Osteoblast (primary cell): ENCODE measurements at regions not wholly inside any gene's neighbourhood (a gene's known extent, or its start where the extent isn't known, plus 50 kb on each side); places are given as distances from the start of the nearest gene placed in this dataset.

Experiments
- DNase-seq: peaks from one replicate; pipeline ENCODE4 v3.0.0; 2011; ENCODE audit warnings: low spot score, mixed read lengths; ENCODE audit not compliant: insufficient read length; ENCODE audit errors: missing footprints
- H2AFZ ChIP-seq: 2 replicates; pipeline ENCODE4 v1.6.0; 2011; ENCODE audit warnings: mild to moderate bottlenecking, low read length
- H3K27ac ChIP-seq: 2 replicates; pipeline ENCODE4 v1.5.1; 2011; ENCODE audit warnings: mild to moderate bottlenecking, low read depth, low read length, moderate library complexity
- H3K27me3 ChIP-seq: 2 replicates; pipeline ENCODE4 v1.6.0; 2012; ENCODE audit warnings: mild to moderate bottlenecking, control low read depth, inconsistent platforms, low read length, moderate library complexity; ENCODE audit not compliant: insufficient read depth
- H3K36me3 ChIP-seq: 2 replicates; pipeline ENCODE4 v1.5.1; 2011; ENCODE audit warnings: mild to moderate bottlenecking, low read length, control low read depth, moderate library complexity; ENCODE audit not compliant: insufficient read depth
- H3K4me1 ChIP-seq: 2 replicates; pipeline ENCODE4 v1.5.1; 2011; ENCODE audit warnings: mild to moderate bottlenecking, low read length, control low read depth, moderate library complexity; ENCODE audit not compliant: insufficient read depth
- H3K4me2 ChIP-seq: 2 replicates; pipeline ENCODE4 v1.6.0; 2011; ENCODE audit warnings: mild to moderate bottlenecking, low read length; ENCODE audit not compliant: insufficient read depth
- H3K4me3 ChIP-seq: fragments of 200-600 bp; sonication (generic); 3 replicates; pipeline ENCODE4 v1.5.1; 2012; ENCODE audit warnings: mild to moderate bottlenecking, low read length, inconsistent platforms; ENCODE audit not compliant: insufficient read depth
- H3K79me2 ChIP-seq: 2 replicates; pipeline ENCODE4 v1.6.0; 2012; ENCODE audit warnings: mild to moderate bottlenecking, low read length, control low read depth, inconsistent platforms; ENCODE audit not compliant: insufficient read depth
- H3K9me3 ChIP-seq: 2 replicates; pipeline ENCODE4 v1.5.1; 2011; ENCODE audit warnings: low read depth, low read length, control low read depth
- H4K20me1 ChIP-seq: 2 replicates; pipeline ENCODE4 v1.6.0; 2012; ENCODE audit warnings: mild to moderate bottlenecking, low read length, control low read depth; ENCODE audit not compliant: insufficient read depth
- CTCF ChIP-seq: IDR thresholded peaks from 2 replicates; pipeline ENCODE4 v1.5.1; 2011; ENCODE audit warnings: mild to moderate bottlenecking, low read depth, low read length, moderate library complexity; ENCODE audit errors: extremely low read depth

- Histone ChIP-seq H3K27me3 (no peaks in the 10 kb centered on the region), H4K20me1 (no peaks in the 10 kb centered on the region), H3K36me3 (no peaks in the 10 kb centered on the region), H3K4me2 (no peak overlapping the region), H2AFZ (no peak overlapping the region), H3K27ac (no peak overlapping the region), H3K79me2 (no peaks in the 10 kb centered on the region), H3K9me3 (no peaks in the 10 kb centered on the region), H3K4me1 (no peaks in the 10 kb centered on the region), H3K4me3 (no peak overlapping the region)
- no peak for DNase-seq
- no peak for TF ChIP-seq CTCF
These were observed 744.8 kb upstream of the GBE1 start for GRCh38 chr3:82506204-82506603.

GRCh38 chr3:82505079-82505756 lies 743.8 kb upstream of the GBE1 start:
- no peaks in the 10 kb centered on the region for H3K9me3 ChIP-seq
- no peak overlapping the region for H3K4me3 ChIP-seq
- H2AFZ ChIP-seq = no peak overlapping the region
- TF ChIP-seq CTCF = no peak
- no peaks in the 10 kb centered on the region for H3K4me1 ChIP-seq
- no peak overlapping the region for H3K27ac ChIP-seq
- no peaks in the 10 kb centered on the region for H3K36me3 ChIP-seq
- DNase-seq = no peak
- H3K4me2 ChIP-seq = no peak overlapping the region
- no peaks in the 10 kb centered on the region for H4K20me1 ChIP-seq
- no peaks in the 10 kb centered on the region for H3K27me3 ChIP-seq
- H3K79me2 ChIP-seq = no peaks in the 10 kb centered on the region

GRCh38 chr3:82498186-82498585 lies 736.7 kb upstream of the GBE1 start:
- Histone ChIP-seq H2AFZ (no peak overlapping the region), H3K27ac (no peak overlapping the region), H3K9me3 (peaks cover 7% of the 10 kb centered on the region), H3K4me2 (no peak overlapping the region), H3K4me1 (no peaks in the 10 kb centered on the region), H3K4me3 (no peak overlapping the region), H4K20me1 (no peaks in the 10 kb centered on the region), H3K27me3 (no peaks in the 10 kb centered on the region), H3K36me3 (no peaks in the 10 kb centered on the region), H3K79me2 (no peaks in the 10 kb centered on the region)
- DNase-seq = no peak
- TF ChIP-seq CTCF = no peak

GRCh38 chr3:82496890-82497560 lies 735.6 kb upstream of the GBE1 start:
- no peak for DNase-seq
- H3K79me2 ChIP-seq = no peaks in the 10 kb centered on the region
- H3K4me2 ChIP-seq = no peak overlapping the region
- H2AFZ ChIP-seq = no peak overlapping the region
- peaks cover 7% of the 10 kb centered on the region for H3K9me3 ChIP-seq
- H3K4me1 ChIP-seq = no peaks in the 10 kb centered on the region
- H3K27me3 ChIP-seq = no peaks in the 10 kb centered on the region
- no peaks in the 10 kb centered on the region for H4K20me1 ChIP-seq
- TF ChIP-seq CTCF = no peak
- H3K36me3 ChIP-seq = no peaks in the 10 kb centered on the region
- H3K27ac ChIP-seq = no peak overlapping the region
- H3K4me3 ChIP-seq = no peak overlapping the region
